ENCODE measurements at regions not wholly inside any gene's neighbourhood (a gene's known extent, or its start where the extent isn't known, plus 50 kb on each side); places are given as distances from the start of the nearest gene placed in this dataset.

GRCh38 chr12:7571257-7571656 lies 67.7 kb upstream of the CD163 start:
- TF ChIP-seq ZNF580 (tag by site-specific recombination; IDR thresholded peaks at IDR 0.05) (no peak), GLI4 (tag by site-specific recombination; IDR thresholded peaks at IDR 0.05) (no peak), ZNF114 (tag by site-specific recombination; IDR thresholded peaks at IDR 0.05) (no peak), ZBTB26 (tag by site-specific recombination; optimal IDR thresholded peaks at IDR 0.05) (no peak), ZNF658 (tag by site-specific recombination; IDR thresholded peaks at IDR 0.05) (no peak)
